ENCODE measurements at regions not wholly inside any gene's neighbourhood (a gene's known extent, or its start where the extent isn't known, plus 50 kb on each side); places are given as distances from the start of the nearest gene placed in this dataset.
A peak's percentile ranks its signal among the peaks of the same experiment; 100 is the strongest.

DNA sequence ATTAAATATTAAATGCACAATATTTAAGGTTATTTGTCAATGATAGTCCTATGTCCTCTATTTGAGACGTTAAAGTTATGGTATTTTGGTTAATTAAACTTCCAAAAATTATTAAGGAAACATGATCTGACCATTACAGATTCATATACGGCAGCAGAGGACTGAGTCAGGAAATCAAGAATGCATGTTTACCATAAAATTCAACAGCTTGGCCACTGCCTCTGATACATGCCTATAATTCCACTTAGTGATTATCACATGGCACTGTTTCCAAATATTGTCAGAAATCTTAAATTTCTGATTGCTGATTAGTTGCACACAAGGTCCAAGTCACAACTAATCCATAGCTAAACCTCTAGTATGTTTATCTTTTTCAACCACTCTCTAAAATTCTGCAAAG lies 232.2 kb upstream of the UGT8 start:
- TF ChIP-seq, protein P1, sequence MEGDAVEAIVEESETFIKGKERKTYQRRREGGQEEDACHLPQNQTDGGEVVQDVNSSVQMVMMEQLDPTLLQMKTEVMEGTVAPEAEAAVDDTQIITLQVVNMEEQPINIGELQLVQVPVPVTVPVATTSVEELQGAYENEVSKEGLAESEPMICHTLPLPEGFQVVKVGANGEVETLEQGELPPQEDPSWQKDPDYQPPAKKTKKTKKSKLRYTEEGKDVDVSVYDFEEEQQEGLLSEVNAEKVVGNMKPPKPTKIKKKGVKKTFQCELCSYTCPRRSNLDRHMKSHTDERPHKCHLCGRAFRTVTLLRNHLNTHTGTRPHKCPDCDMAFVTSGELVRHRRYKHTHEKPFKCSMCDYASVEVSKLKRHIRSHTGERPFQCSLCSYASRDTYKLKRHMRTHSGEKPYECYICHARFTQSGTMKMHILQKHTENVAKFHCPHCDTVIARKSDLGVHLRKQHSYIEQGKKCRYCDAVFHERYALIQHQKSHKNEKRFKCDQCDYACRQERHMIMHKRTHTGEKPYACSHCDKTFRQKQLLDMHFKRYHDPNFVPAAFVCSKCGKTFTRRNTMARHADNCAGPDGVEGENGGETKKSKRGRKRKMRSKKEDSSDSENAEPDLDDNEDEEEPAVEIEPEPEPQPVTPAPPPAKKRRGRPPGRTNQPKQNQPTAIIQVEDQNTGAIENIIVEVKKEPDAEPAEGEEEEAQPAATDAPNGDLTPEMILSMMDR (IDR thresholded peaks at IDR 0.05; ENCODE audit: insufficient read depth, low read depth, low read length), result no peak
- no peak for DNase-seq (ENCODE audit: low read depth)
- no peak overlapping the region for H3K4me3 ChIP-seq (ENCODE audit: low read depth, low read length)

DNA sequence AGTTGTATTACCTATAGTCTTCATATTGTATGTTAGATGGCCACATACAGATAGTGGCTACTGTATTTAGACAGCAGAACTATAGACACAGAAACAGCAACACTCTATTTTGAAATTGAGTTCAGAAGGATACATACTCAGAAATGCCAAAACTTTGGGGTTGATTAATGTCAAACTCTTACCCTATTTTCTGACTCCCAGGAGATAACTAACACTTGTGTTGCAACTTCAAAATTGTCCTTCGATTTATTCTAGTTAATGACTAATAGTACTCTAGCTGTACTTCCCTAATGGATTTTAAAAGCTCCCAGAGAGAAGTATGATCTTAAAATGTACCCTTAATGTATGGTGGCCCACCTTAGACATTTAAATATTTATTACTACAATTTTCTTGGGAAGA lies 229.9 kb upstream of the UGT8 start:
- TF ChIP-seq, protein P1 (IDR thresholded peaks at IDR 0.05; ENCODE audit: insufficient read depth, low read depth, low read length), result no peak
- H3K4me3 ChIP-seq (ENCODE audit: low read depth, low read length), result no peak overlapping the region
- no peak for DNase-seq (ENCODE audit: low read depth)

DNA sequence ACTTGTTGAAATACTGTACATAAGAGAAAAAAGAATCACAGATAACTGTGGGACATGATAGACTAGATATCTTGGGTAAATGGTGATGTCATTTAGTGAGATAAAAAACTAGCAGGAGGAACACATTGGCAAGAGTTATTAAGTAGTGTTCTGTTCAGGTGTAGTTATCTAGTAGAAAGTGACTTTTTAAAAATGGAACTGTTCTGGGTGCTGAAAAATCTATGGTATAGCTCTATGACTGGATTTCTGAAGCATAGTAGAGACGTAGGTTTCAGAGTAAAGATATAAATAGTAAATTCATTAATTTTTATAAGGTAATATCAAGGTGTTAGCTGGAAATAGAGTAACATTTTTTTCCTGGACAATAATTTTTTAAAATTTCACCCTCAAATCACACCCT lies 225.1 kb upstream of the UGT8 start:
- no peak for DNase-seq (ENCODE audit: low read depth)
- H3K4me3 ChIP-seq (ENCODE audit: low read depth, low read length), result no peak overlapping the region
- TF ChIP-seq, protein P1 (IDR thresholded peaks at IDR 0.05; ENCODE audit: insufficient read depth, low read depth, low read length), result no peak

DNA sequence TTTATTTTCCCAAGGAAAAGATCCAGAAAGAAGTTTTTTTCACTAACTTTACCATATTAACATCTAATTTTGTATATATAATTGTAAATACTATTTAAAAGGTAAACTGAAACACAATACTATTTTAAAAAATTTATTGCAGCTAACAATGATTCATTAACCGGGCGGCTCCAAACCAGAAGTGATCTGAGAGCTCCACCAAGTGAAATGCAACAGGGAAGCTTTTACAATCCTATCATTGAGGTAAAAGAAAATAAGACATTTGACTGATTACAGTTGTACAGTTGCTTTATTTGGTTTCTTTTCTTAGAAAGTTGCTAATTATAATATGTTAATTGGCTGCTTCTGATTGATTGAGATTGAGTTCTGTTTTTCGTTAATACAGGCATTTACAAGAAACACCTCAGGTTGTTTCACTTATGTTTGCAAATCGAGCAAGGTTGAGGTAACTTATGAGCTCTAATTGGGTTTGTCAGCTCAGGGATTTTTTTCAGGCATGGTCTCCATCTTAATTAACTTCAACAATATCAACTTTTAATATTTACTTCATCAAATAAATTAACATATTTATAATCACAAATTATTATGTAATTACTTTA lies 220.2 kb upstream of the UGT8 start:
- H3K4me3 ChIP-seq (ENCODE audit: low read depth, low read length), result no peak overlapping the region
- DNase-seq (ENCODE audit: low read depth), result peak; percentile 40

DNA sequence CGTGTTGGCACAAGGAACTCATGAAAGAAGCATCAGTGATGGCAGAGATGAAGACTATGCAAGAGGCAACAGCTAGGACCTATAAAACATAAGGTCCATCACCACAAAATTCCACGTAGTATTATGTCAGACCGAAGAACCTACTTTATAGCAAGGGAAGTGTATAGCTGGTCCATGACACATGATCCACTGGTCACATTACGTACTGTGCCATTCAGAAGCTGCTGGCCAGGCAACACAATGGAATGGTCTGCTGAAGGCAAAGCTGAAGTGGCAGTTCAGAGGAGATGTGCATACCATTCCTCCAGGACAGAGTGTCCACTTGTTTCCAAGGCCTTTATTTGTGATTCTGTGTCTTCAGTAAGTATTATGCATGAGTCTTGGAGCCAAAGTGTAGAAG lies 215.5 kb upstream of the UGT8 start:
- DNase-seq (ENCODE audit: low read depth), result no peak
- TF ChIP-seq, protein P1 (IDR thresholded peaks at IDR 0.05; ENCODE audit: insufficient read depth, low read depth, low read length), result no peak
- no peak overlapping the region for H3K4me3 ChIP-seq (ENCODE audit: low read depth, low read length)

More for the DNA sequence above, 220.2 kb upstream of the UGT8 start:
- TF ChIP-seq, protein P1 (IDR thresholded peaks at IDR 0.05; ENCODE audit: insufficient read depth, low read depth, low read length), result peak; percentile 34

DNA sequence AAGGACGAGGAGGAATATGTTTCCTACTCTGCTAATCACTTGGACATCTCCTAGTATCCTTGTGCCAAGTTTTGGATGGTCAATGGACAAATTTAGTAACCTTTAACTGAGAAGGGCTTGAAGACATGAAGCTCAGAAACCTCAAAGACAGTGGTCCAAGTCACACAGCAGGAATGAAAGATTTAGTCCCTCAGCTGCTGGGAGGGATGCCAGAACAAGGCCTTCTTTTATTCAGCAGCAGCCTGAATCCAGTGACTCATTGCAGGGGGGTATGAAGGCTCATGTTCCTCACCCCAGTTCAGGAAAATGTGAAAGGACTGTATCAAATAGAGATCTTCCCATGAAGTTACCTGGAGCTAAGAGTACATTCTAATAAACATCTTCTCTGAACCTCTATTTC lies 214.9 kb upstream of the UGT8 start:
- DNase-seq (ENCODE audit: low read depth), result peak; percentile 51

More for the DNA sequence above, 214.9 kb upstream of the UGT8 start:
- H3K4me3 ChIP-seq (ENCODE audit: low read depth, low read length), result no peak overlapping the region
- TF ChIP-seq, protein P1 (IDR thresholded peaks at IDR 0.05; ENCODE audit: insufficient read depth, low read depth, low read length), result no peak

Measured in fibroblast of villous mesenchyme (primary cell).